ENCODE measurements at regions not wholly inside any gene's neighbourhood (a gene's known extent, or its start where the extent isn't known, plus 50 kb on each side); places are given as distances from the start of the nearest gene placed in this dataset.
A peak's percentile ranks its signal among the peaks of the same experiment; 100 is the strongest.

GRCh38 chr6:166050559-166050958 lies 117.1 kb downstream of the TBXT start:
- no peak for DNase-seq

GRCh38 chr6:166046982-166047381 lies 120.7 kb downstream of the TBXT start:
- no peak for DNase-seq

GRCh38 chr6:166046226-166046625 lies 121.4 kb downstream of the TBXT start:
- peak in 2 of 58 donors; percentile 9 to 15 for DNase-seq

GRCh38 chr6:166045860-166046200 lies 121.8 kb downstream of the TBXT start:
- DNase-seq, result no peak

- DNase-seq, result no peak
Observed at GRCh38 chr6:166045173-166045859, 122.3 kb downstream of the TBXT start.

GRCh38 chr6:166041277-166041676 lies 126.4 kb downstream of the TBXT start:
- DNase-seq, result no peak

- no peak for DNase-seq
Observed at GRCh38 chr6:166040292-166040691, 127.4 kb downstream of the TBXT start.

GRCh38 chr6:166036316-166037095 lies 131.1 kb downstream of the TBXT start:
- DNase-seq, result no peak

- no peak for DNase-seq
Observed at GRCh38 chr6:166032366-166033200, 135.1 kb downstream of the TBXT start.

GRCh38 chr6:166031275-166031674 lies 136.4 kb downstream of the TBXT start:
- no peak for DNase-seq

GRCh38 chr6:166029506-166029905 lies 138.1 kb downstream of the TBXT start:
- no peak for DNase-seq

GRCh38 chr6:166027761-166028160 lies 139.9 kb downstream of the TBXT start:
- no peak for DNase-seq

GRCh38 chr6:166026586-166027126 lies 141.0 kb downstream of the TBXT start:
- no peak for DNase-seq

- no peak for DNase-seq
Observed at GRCh38 chr6:166025149-166025898, 142.3 kb downstream of the TBXT start.

GRCh38 chr6:166024252-166024651 lies 143.4 kb downstream of the TBXT start:
- no peak for DNase-seq

- no peak for DNase-seq
Observed at GRCh38 chr6:166023273-166023989, 144.2 kb downstream of the TBXT start.

GRCh38 chr6:166021429-166021828 lies 146.2 kb downstream of the TBXT start:
- DNase-seq, result no peak

- no peak for DNase-seq
Observed at GRCh38 chr6:166019214-166019613, 148.4 kb downstream of the TBXT start.

- DNase-seq, result no peak
Observed at GRCh38 chr6:166017032-166017635, 150.5 kb downstream of the TBXT start.

- no peak for DNase-seq
Observed at GRCh38 chr6:166014966-166015365, 152.7 kb downstream of the TBXT start.
